Epithelial cell of esophagus (primary cell): ENCODE measurements at regions not wholly inside any gene's neighbourhood (a gene's known extent, or its start where the extent isn't known, plus 50 kb on each side); places are given as distances from the start of the nearest gene placed in this dataset.

Source experiments
- DNase-seq: peaks from one replicate; pipeline ENCODE4 v3.0.0; 2010; ENCODE audit warnings: low read depth
- H3K4me3 ChIP-seq: 2 replicates; pipeline ENCODE4 v1.5.1; 2011; ENCODE audit warnings: mild to moderate bottlenecking, low read length, control low read depth
- CTCF ChIP-seq: IDR thresholded peaks from 2 replicates; pipeline ENCODE4 v1.5.1; 2011; ENCODE audit warnings: low read depth, mild to moderate bottlenecking, low read length, control low read depth, inconsistent platforms; ENCODE audit not compliant: insufficient read depth; ENCODE audit errors: missing control alignments

GRCh38 chr4:122052677-122053076 lies 99.5 kb upstream of the BLTP1 start:
- DNase-seq: peak; percentile 11
- TF ChIP-seq CTCF: no peak
- no peak overlapping the region for H3K4me3 ChIP-seq

DNA sequence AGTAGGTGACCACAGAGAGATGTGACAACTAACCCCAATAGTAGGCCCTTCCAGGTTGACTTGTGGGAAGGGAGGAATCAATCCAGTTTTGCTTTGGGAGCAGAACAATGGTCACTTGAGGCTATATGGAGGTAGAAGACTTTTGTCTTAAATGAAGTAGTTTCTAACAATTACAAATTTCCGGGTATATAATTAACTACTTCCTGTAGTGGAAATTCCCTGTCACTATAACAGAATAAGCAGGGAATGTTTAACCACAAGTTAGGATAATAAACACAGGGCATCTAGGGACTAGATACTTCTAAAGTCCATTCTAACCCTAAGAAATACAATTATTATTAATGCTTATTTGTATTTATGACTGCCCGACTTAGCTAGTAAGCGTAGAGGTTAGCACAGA lies 99.0 kb upstream of the TRPC3 start:
- DNase-seq: no peak
- no peak for TF ChIP-seq CTCF
- H3K4me3 ChIP-seq: no peak overlapping the region

DNA sequence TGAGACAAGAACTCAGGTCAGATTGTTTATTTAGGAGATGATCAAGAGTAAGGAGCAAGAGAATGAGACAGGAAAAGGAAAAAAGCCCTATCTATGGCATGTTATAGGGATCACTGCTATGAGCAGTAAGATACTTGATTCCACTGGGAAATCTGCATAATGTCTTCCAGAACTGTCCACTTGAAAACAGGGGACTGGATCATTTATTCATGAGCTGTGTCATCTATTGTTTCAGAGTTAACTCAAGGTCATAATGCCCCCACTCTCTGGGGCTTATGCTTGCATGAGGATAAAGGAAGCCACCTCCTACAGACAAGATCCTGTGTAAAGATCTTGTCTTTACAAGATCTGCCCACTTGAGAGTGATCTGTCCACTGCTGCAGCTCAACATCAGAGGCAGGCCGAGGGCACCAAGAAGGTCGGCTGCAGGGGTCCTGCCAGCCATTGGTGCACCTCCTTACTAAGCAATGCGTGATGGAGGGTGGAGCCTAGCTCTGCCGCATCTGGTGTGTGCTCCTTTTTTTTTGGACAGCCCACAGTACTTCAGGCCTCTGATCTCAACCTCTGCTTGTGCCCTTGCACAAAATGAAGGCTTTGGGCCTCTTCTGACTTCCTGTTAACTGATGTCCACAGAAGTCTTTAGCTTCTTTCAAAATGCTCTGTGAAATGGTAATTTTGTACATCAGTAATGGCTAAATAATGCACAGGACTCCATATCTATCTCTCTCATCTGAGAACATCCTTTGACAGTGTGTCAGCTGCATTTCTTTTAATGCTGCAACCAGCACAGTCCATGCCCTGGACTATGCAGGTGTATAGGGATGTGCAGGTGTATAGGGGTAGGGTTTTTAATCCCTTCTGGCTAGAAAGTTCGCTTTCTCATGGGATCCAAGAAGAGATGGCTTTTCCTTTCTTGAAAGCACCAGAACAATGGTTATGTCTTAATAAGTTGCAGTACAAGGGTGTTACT lies 95.9 kb upstream of the TRPC3 start:
- no peak for DNase-seq
- no peak for TF ChIP-seq CTCF
- no peak overlapping the region for H3K4me3 ChIP-seq

GRCh38 chr4:122046255-122046654 lies 94.4 kb upstream of the TRPC3 start:
- no peak for DNase-seq
- no peak for TF ChIP-seq CTCF
- H3K4me3 ChIP-seq: no peak overlapping the region

DNA sequence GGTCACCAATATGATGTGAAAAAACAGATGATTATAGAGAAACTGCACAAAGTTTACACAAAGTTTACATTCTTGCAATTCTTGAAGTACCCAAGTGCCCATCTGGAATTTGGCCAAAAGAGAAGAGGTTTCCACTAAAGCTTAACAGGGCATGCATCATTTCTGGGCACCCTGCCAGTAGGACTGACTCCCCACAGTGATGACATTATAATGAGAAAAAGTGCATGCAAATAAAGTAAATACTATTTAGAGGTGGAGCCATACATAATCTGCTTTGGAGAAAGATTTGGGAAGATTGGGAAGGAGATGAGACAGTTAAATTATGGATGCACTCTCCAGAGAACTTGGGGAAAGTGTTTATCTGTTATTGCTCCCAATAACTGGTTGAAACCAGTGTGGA lies 93.7 kb upstream of the TRPC3 start:
- DNase-seq: peak; percentile 96
- no peak overlapping the region for H3K4me3 ChIP-seq
- no peak for TF ChIP-seq CTCF

DNA sequence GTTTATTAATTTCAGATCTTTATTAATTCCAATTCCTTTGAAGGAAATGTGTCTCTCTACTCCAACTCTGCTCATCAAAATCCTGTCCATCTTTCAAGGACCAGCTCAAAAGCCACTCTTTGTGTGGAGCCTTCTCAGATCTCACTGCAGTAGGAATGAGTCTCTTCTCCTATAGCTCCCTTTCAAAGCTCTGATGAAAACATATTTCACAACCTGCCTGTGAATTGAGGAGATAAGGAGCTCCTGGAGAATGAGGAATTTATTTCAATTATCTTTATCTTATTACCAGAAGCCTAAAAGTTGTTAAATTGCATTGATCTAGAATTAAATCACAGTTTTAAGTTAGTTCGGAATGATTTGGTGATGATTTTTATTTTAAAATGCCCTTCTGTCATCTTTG lies 92.6 kb upstream of the TRPC3 start:
- TF ChIP-seq CTCF: no peak
- no peak for DNase-seq
- no peak overlapping the region for H3K4me3 ChIP-seq

- H3K4me3 ChIP-seq: no peak overlapping the region
- DNase-seq: no peak
- no peak for TF ChIP-seq CTCF
Measured at GRCh38 chr4:122041312-122041711, 89.5 kb upstream of the TRPC3 start.
